SK-N-MC (cell line): ENCODE measurements at regions not wholly inside any gene's neighbourhood (a gene's known extent, or its start where the extent isn't known, plus 50 kb on each side); places are given as distances from the start of the nearest gene placed in this dataset.

Experiments
- EZH2 ChIP-seq: fragments of 200-600 bp; sonication (generic); IDR thresholded peaks from one replicate; pipeline ENCODE4 v1.6.1; 2017; ENCODE audit warnings: antibody characterized with exemption
- FOXP2 ChIP-seq: optimal IDR thresholded peaks from 2 replicates; pipeline ENCODE3; 2011; ENCODE audit warnings: mild to moderate bottlenecking, moderate library complexity; ENCODE audit not compliant: insufficient read depth; ENCODE audit errors: extremely low read length, control extremely low read depth
- POLR2AphosphoS5 ChIP-seq: IDR thresholded peaks from 2 replicates; pipeline ENCODE4 v1.6.1; 2012; ENCODE audit warnings: mild to moderate bottlenecking, low read depth, low read length, borderline replicate concordance

- TF ChIP-seq EZH2 = no peak
- no peak for TF ChIP-seq POLR2AphosphoS5
- no peak for TF ChIP-seq FOXP2
Observed at GRCh38 chr3:161859057-161859456, 362.4 kb downstream of the OTOL1 start.
